ENCODE measurements at regions not wholly inside any gene's neighbourhood (a gene's known extent, or its start where the extent isn't known, plus 50 kb on each side); places are given as distances from the start of the nearest gene placed in this dataset.

- TF ChIP-seq POLR2A (IDR thresholded peaks at IDR 0.05) (no peak), CTCF (IDR thresholded peaks at IDR 0.05) (no peak)
Measured at GRCh38 chr7:32167815-32168214, 97.6 kb upstream of the PDE1C start.

Measured in lower leg skin (tissue), 3 donors.